ENCODE measurements at regions not wholly inside any gene's neighbourhood (a gene's known extent, or its start where the extent isn't known, plus 50 kb on each side); places are given as distances from the start of the nearest gene placed in this dataset.

- intact Hi-C loops (cut with DNase I) = loop anchor here (5.0 kb wide), 1 partner anchor 882 kb away; no protein-coding TSS in a partner anchor
- H3K9me3 ChIP-seq = no peaks in the 10 kb centered on the region
- H3K36me3 ChIP-seq = no peaks in the 10 kb centered on the region
- H3K4me1 ChIP-seq = peaks cover 0 to 15% (median 4%) of the 10 kb centered on the region in 4 donors
- WGBS, 2 donors = 79 to 85% methylated on average over 4 of the region's 4 CpGs
- no peak overlapping the region for H3K4me3 ChIP-seq
- H3K27me3 ChIP-seq = no peaks in the 10 kb centered on the region
- no peak for TF ChIP-seq POLR2AphosphoS5 (IDR thresholded peaks at IDR 0.05)
- no peak for TF ChIP-seq POLR2A (IDR thresholded peaks at IDR 0.05)
- TF ChIP-seq CTCF (IDR thresholded peaks at IDR 0.05) = no peak
- TF ChIP-seq EP300 (IDR thresholded peaks at IDR 0.05) = no peak
- no peak for DNase-seq
- peak overlapping the region in 1 of 4 donors; percentile 11 for H3K27ac ChIP-seq
Observed at GRCh38 chr3:165683947-165684346, 153.3 kb downstream of the BCHE start.

- no peak for TF ChIP-seq POLR2A (IDR thresholded peaks at IDR 0.05)
- TF ChIP-seq POLR2AphosphoS5 (IDR thresholded peaks at IDR 0.05) = no peak
- TF ChIP-seq EP300 (IDR thresholded peaks at IDR 0.05) = no peak
- no peak for TF ChIP-seq CTCF (IDR thresholded peaks at IDR 0.05)
- no peak overlapping the region for H3K4me3 ChIP-seq
- H3K36me3 ChIP-seq = no peaks in the 10 kb centered on the region
- intact Hi-C loops (cut with DNase I) = loop anchor here (5.0 kb wide), 1 partner anchor 880 kb away; no protein-coding TSS in a partner anchor
- no peak overlapping the region for H3K27ac ChIP-seq
- DNase-seq = no peak
- no peaks in the 10 kb centered on the region for H3K9me3 ChIP-seq
- peaks cover 0 to 15% (median 4%) of the 10 kb centered on the region in 4 donors for H3K4me1 ChIP-seq
- no peaks in the 10 kb centered on the region for H3K27me3 ChIP-seq
- 92 to 93% methylated on average over 3 of the region's 3 CpGs for WGBS, 2 donors
Observed at GRCh38 chr3:165682734-165683133, 154.5 kb downstream of the BCHE start.

- peak overlapping the region; percentile 54 to 64 (median 62) for H3K27ac ChIP-seq
- 78 to 81% methylated on average over 2 of the region's 2 CpGs for WGBS, 2 donors
- no peak for DNase-seq
Observed at GRCh38 chr3:165669967-165670366, 167.3 kb downstream of the BCHE start.

GRCh38 chr3:165669504-165669903 lies 167.7 kb downstream of the BCHE start:
- intact Hi-C loops (cut with DNase I) = no loop called here
- Histone ChIP-seq H3K4me1 (peaks cover 0 to 44% (median 32%) of the 10 kb centered on the region in 4 donors), H3K27ac (peak overlapping the region; percentile 54 to 64 (median 62)), H3K4me3 (no peak overlapping the region), H3K9me3 (no peaks in the 10 kb centered on the region), H3K36me3 (no peaks in the 10 kb centered on the region), H3K27me3 (no peaks in the 10 kb centered on the region)
- TF ChIP-seq EP300 (IDR thresholded peaks at IDR 0.05) (peak in 1 of 4 donors; percentile 17), POLR2AphosphoS5 (IDR thresholded peaks at IDR 0.05) (peak in 3 of 4 donors; percentile 14 to 36 (median 19)), CTCF (IDR thresholded peaks at IDR 0.05) (no peak), POLR2A (IDR thresholded peaks at IDR 0.05) (no peak)
- DNase-seq = no peak

More at GRCh38 chr3:165669967-165670366, 167.3 kb downstream of the BCHE start:
- TF ChIP-seq EP300 (IDR thresholded peaks at IDR 0.05) = no peak
- TF ChIP-seq POLR2AphosphoS5 (IDR thresholded peaks at IDR 0.05) = peak in 1 of 4 donors; percentile 2
- no peaks in the 10 kb centered on the region for H3K36me3 ChIP-seq
- no peaks in the 10 kb centered on the region for H3K27me3 ChIP-seq
- no peak overlapping the region for H3K4me3 ChIP-seq
- H3K4me1 ChIP-seq = peaks cover 0 to 39% (median 31%) of the 10 kb centered on the region in 4 donors
- no peaks in the 10 kb centered on the region for H3K9me3 ChIP-seq
- intact Hi-C loops (cut with DNase I) = no loop called here

- intact Hi-C loops (cut with DNase I) = no loop called here
- no peaks in the 10 kb centered on the region for H3K36me3 ChIP-seq
- peak overlapping the region in 3 of 4 donors; percentile 54 to 64 (median 63) for H3K27ac ChIP-seq
- H3K9me3 ChIP-seq = no peaks in the 10 kb centered on the region
- no peaks in the 10 kb centered on the region for H3K27me3 ChIP-seq
- no peak for DNase-seq
- TF ChIP-seq POLR2AphosphoS5 (IDR thresholded peaks at IDR 0.05) = no peak
- no peak for TF ChIP-seq POLR2A (IDR thresholded peaks at IDR 0.05)
- no peak for TF ChIP-seq CTCF (IDR thresholded peaks at IDR 0.05)
- peaks cover 0 to 45% (median 32%) of the 10 kb centered on the region in 4 donors for H3K4me1 ChIP-seq
- H3K4me3 ChIP-seq = no peak overlapping the region
- WGBS, 2 donors = 92% methylated on average over 2 of the region's 2 CpGs
Observed at GRCh38 chr3:165667676-165668075, 169.5 kb downstream of the BCHE start.
